GM21367 (cell line): ENCODE measurements at regions not wholly inside any gene's neighbourhood (a gene's known extent, or its start where the extent isn't known, plus 50 kb on each side); places are given as distances from the start of the nearest gene placed in this dataset.

ENCODE experiments used
- ATAC-seq: cut with Tn5 transposase; IDR thresholded peaks from one replicate; pipeline ENCODE4 v1.9.1; 2021; ENCODE audit not compliant: unreplicated experiment

DNA sequence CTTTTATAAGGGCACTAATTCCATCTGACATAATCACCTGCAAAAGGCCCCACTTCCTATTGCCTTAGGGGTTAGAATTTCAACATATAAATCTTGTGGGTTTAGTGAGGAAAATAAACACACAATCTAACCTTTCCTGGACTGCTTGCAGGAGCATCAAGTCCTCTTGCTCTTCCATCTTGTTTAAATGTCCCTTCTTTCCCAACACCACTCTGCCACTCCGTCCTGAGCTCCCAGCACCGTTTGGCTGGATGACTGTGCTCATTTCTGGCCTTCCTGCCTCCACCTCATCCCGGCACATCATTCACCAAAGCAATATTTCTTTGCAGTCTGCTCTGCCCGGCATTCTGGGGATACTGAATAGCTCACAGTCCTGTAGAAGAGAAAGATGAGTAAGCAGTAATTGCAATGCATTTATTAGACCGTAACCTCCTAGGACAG lies 247.8 kb downstream of the BCL2 start:
- no peak for ATAC-seq

DNA sequence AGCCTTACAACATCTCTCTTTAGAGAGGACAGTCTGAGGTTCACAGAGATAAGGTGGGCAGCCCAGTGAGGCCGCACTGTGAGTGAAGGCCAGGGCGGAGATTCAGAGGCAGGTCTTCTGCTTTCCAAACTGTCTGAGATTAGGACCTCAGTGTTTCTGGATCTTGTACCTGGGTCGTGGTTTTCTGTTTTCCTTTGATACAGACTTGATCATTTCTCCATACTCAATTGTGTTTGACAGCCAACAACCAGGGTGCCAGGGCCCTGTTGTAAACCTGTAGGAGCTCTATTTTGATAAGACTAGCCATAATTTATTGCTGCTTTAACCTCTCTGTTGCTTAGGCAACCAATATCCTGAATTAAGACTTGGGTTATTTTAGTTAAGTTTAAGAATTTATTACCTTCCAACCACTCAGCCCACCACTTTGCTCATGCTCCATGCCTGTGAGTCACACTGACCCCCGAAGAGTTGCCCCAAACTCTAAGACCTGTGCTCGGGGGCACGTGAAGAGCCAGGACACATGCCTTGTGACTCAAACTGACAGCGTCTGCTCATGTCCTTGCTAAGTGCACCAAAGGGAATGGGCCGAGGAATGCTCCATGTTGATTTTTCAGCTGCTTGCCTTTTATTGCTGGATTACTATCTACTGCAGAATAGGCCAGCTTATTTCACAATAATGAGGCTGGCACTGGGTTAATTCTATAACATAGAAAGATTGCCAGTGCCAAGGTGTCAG lies 248.6 kb downstream of the BCL2 start:
- ATAC-seq: no peak

DNA sequence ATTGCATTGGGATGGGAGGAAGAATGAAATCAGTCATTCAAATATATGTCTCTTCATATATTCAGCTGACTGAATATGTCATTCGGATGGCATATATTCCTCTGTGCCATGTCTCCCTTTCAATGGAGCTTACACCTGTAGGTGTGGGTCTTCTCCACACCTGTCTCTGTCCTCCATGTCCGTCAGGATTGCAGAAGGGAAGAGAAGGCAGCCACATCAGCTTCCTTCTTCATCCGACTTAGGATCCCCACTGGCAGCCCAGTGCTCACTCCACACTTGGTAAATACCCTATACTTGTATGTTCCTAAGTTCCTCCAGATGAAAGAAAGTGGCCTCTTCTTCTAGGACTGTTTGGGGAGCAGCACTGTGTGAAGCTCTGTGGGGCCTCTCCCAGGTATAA lies 250.1 kb downstream of the BCL2 start:
- ATAC-seq: no peak

DNA sequence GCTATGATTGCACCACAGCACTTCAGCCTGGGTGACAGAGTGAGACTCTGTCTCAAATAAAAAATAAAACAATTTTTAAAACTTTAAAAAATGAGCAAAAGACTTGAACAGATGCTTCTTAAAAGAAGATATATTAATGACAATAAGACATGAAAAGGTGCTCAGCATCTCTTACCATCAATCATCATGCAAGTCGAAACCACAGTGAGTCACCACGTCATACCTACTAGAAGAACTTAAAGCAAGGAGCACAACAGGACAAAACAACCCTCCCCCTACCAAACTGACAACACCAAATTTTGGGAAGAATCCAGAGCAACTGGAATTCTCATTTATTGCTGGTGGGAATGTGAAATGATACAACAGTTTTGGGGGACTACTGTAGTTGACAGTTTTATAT lies 251.6 kb downstream of the BCL2 start:
- ATAC-seq: no peak

DNA sequence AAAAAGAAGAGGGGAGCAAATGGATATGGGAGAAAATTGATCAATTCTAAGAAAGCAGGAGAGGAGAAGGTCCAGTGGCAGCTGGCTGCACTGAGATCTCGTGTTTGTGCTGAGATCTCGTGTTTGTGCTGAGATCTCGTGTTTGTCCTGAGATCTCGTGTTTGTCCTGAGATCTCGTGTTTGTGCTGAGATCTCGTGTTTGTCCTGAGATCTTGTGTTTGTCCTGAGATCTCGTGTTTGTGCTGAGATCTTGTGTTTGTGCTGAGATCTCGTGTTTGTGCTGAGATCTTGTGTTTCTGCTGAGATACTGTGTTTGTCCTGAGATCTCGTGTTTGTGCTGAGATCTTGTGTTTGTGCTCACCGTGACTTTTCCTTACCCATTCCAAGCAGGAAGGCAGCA lies 254.4 kb downstream of the BCL2 start:
- ATAC-seq: no peak

DNA sequence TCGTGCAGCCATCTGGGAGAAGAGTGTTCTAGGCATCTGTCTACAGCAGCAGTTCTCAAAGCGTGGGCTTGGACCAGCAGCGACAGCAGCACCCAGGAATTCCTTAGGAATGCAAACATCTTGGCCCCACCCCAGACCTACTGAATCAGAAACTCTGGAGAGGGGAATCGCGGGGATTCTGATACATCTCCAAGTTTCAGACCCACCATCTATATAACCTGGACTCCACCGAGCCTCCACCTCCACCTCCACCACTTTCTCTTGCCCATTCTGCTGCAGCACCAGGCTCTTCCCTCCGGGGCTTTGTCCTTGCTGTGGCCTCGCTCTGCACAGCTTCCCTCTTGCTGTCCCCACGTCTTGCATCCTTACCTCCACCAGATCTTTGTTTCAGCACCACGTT lies 256.4 kb downstream of the BCL2 start:
- ATAC-seq: no peak

DNA sequence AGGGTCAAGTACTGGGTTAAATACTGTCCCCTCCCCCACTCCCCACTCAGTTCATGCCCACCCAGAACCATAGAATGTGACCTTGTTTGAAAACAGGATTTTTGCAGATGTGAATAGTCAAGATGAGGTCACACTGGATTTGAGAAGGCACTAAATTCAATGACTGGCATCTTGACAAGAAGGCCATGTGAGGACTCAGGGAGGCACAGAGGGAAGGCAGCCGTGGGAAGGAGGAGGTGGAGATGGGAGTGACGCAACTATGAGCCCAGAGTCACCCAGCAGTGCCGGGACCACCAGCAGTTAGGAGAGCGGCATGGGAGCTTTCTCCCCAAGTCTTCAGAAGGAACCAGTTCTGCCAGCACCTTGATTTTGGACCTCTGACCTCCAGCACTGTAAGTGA lies 257.3 kb downstream of the BCL2 start:
- ATAC-seq: no peak

DNA sequence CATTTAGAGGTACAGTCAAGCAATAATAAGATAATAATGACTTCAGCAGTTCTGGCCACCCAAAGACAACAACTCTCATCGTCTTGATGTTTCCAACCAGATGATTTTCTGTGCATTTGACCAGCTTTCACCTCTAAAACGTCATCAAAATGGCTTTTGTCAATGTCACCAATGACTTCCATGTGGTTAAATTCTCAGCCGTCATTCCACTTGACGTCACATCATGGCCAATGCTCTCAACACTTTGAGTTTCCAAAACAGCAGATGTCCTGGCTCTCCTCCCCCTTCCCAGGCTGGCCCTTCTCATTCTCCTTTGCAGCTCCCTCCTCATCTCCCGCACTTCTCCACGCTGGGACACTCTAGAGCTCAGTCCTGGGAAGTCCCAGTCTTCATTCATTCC lies 258.3 kb downstream of the BCL2 start:
- ATAC-seq: no peak

DNA sequence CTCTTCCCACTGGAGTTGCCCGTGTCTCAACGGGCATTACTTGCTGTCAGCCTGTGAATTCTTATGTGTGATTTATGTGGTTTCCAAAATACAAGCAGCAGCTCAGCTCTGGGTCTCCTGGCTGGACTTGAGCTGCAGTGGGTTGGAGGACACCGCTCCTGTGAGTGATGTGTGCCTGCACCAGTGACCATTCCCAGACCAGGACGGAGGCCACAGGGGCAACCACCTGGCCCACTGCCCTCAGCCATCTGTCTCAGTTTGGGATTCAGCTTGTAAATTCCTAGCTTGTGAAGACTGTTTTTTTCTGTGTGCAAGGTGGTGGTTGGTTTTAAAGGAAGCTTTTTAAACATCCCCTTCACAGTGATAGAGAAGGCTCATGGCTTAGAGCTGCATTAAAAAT lies 261.0 kb downstream of the BCL2 start:
- ATAC-seq: no peak

DNA sequence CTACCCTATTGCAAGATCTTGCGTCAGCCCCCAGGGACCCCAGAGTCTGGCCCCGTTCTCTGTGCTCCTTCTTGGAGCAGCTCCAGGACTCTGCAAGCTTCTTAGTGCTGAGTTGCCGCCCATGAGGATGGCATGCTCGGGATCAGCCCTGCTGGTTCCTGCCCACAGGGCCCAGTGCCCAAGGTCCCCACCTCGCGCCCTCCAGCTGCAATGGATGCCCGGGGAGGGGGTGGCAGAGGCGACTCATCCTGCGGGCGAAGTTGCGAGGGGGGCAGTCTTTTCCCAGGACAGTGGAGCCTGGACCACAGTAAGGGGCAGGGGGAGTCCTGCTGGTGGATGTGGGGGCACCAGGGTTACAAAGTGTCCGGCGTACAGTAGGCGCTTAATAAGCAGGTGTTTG lies 261.9 kb downstream of the BCL2 start:
- ATAC-seq: no peak

DNA sequence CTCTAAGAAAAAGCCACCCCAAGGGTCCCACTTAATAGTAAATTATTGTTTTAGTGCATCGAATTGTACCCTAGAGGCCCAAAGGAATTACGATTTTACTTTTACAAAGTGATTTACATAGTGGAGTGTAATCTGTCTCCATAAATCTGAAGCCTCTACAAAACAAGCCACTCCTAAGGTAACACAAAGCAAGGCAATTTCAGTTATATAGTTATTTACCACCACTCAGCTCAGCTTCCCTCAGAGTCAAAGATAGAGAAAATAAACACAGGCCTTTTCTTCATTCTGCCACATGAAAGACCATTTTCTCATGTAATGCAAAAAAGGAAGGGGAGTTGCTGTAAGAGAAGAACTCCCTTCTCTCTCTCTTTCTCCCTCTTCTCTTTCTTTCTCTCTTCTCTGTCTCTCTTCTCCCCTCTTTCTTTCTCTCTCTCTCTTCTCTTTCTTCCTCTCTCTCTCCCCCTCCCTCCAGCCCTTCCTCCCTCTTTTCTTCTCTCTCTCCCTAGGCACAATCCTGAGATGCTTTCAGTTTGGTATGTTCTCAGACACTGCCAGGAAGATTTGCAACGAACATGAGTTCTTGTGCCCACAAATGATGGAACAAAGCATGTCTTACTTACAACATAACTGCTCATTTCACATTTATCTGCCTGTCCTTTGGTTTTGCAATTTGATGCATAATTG lies 264.5 kb downstream of the BCL2 start:
- ATAC-seq: no peak

DNA sequence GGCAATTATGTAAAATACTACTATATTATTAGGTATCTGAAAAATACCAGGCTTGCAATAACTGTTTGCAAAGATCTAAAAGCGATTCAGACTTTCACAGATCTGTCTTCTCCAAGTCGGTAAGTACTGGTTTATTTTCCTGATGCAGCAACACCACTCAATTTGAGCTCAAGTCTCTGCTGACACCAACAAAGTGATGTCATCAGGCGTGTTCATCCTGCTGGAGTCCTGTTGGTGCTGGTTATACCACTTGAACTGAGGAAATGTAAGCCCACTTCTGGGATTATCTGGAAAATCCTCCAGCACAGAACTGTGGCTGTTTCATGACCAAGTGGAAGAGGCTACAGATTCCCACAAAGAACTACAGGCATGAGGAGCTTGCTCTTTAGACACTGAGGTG lies 267.6 kb downstream of the BCL2 start:
- ATAC-seq: no peak

DNA sequence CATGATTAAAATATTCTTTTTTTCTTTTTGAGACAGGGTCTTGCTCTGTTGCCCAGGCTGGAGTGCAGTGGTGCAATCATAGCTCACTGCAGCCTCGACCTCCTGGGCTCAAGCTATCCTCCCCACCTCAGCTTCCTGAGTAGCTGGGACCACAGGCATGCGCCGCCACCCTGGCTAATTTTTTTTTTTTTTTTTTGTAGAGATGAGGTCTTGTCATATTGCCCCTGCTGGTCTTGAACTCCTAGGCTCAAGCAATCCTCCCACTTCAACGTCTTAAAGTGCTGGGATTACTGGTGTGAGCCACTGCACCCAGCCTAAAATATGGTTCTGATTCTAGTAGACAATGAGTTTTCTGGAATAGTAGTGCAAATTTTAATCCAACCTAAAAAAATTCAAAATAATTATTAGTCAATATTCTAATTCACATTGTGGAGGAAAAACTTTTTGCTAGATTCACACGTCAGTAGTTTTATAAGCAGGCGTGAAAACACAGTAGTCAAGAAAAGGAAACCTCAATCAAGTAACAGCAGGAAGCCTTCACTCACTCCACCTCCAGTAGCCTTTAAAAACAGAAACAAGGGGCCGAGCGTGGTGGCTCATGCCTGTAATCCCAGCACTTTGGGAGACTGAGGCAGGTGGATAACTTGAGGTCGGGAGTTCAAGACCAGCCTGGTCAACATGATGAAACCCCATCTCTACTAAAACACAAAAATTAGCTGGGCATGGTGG lies 268.7 kb downstream of the BCL2 start:
- peak; percentile 64 for ATAC-seq

DNA sequence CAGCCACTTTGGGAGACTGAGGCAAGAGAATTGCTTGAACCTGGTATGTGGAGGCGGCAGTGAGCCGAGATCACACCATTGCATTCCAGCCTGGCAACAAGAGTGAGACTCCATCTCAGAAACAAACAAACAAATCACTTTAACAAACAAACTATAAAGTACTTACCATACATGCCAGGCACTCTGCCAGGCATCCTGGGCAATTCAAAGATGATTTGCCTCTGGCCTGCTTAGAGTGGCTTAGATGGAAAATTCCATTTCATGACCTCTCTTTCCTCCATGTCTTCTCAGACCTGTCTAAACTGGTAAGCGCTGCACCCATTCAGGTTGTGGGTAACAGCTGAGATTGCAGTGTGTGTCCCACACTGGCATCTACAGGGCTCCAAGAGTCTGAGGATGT lies 273.2 kb downstream of the BCL2 start:
- no peak for ATAC-seq

DNA sequence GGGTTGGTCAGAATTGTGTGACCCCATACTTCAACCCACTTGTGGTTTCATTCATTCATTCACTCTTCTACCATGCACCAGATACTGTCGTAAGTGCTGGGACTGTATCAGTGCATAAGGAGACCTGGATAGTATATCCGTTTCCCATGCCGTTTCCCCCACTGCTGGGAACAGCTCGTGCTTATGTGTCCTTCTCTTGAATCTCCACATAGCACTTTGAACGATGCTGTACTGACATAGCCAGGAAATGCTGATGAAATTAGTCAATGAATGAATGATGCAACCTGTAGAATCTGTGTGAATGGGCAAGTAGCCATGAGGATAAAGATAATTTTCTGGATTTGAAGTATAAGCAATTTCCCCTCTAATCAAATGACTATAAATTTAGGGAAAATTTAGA lies 276.1 kb downstream of the BCL2 start:
- no peak for ATAC-seq

DNA sequence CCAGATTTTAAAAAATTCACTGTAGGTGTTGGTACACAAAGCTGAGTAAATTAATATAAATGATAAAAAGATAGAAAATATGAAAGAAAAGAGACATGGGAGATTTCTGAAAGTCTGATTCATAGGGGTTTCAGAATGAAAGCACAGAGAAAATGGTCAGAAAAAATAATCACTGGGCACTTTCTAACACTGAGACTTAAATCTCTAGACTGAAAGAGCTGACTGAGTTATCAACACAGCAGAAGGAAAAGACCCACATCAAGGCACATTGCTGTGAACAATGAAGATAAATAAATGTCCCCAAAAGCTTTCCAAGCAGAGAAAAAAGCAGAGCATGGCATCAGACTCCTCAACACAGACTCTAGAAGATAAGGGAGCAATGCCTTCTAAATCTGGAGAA lies 277.2 kb downstream of the BCL2 start:
- ATAC-seq: no peak

DNA sequence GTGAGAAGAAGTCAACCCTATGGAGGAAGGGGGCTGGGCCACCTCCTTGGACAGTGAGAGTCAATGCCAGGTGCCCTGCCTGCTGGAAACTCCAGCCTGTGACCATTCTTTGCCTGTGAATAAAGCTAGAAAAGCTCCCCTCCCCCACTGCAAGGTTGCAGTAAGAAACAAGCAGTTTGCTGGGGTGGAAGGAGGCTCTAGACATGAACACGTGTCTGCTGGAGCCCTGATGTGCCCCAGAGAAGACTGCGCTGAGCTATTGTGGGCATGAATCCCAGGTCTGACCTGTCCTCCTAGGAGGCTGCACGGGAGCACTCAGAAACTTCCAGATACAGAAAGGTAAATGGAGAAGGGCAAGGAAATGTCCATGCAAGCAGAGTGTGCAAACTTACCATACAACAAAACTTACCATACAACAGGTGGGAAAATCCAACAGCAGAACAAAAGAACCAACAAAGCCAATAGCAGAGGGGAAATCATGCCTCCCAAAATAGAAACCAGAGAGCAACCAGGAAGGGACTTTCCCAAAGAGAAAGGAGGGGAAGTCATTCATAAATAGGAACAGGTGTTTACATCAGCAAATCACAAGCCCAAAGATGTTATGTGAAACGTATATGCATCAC lies 278.7 kb downstream of the BCL2 start:
- peak; percentile 52 for ATAC-seq

DNA sequence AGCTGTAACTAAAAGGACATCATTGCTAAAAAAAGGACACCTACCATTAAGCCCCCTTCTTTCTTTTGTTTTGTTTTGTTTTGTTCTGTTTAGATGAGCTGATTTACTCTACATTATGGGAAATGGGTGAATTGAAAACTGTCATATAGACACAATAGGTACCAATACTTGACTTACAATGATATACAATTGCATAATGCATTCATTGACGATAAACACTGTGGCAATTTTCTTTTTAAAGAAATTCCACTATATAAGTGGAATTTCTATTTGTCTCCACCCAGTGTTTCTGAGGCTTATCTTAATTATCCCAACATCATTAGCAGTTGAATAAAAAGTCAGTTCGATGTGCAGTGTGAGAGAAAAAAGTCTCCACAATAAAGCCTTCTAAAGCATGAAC lies 282.1 kb downstream of the BCL2 start:
- ATAC-seq: no peak

DNA sequence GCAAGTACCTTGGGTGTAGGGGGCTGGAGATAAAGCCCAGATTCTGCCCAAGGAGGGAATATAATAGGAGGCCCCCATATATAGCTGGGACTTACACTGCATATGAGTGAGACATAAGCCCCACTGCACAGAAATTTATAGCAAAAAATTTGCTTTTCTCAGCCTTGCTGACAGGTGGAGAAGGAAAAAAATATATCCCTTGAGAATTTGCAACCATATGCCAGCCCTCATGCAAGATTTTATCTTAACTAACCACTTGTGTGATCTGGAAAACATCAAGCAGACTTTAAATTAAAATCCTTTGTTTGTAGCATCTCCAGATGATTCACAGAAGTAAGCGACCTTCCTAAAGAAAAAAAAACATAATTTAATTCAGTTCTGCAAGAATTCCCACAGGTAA lies 288.2 kb downstream of the BCL2 start:
- ATAC-seq: no peak
